Keratinocyte (primary cell): ENCODE measurements at regions not wholly inside any gene's neighbourhood (a gene's known extent, or its start where the extent isn't known, plus 50 kb on each side); places are given as distances from the start of the nearest gene placed in this dataset.

Experiments used
- DNase-seq: peaks from one replicate; pipeline ENCODE4 v3.0.0-alpha.2; 2011; ENCODE audit warnings: low read depth, missing footprints, low spot score
- FAIRE-seq: peaks from 2 replicates; lab custom pipeline; 2011; peaks lifted over from hg19 to GRCh38; lab: Jason Lieb, UNC
- H2AFZ ChIP-seq: 2 replicates; pipeline ENCODE4 v1.6.0; 2012; ENCODE audit warnings: low read length, control low read depth, inconsistent platforms; ENCODE audit not compliant: control insufficient read depth
- H3K27ac ChIP-seq: 2 replicates; pipeline ENCODE4 v1.5.1; 2011; ENCODE audit warnings: low read length; ENCODE audit not compliant: control insufficient read depth, insufficient read depth
- H3K27me3 ChIP-seq: 3 replicates; pipeline ENCODE4 v1.6.0; 2011; ENCODE audit warnings: low read length; ENCODE audit not compliant: control insufficient read depth, insufficient read depth; ENCODE audit errors: extremely low read depth
- H3K36me3 ChIP-seq, 2 experiments: 2 replicates in 1 of 2; 3 replicates in 1 of 2; pipeline ENCODE4 v1.5.1; 2011; ENCODE audit warnings: low read length in 2 of 2, mild to moderate bottlenecking in 1 of 2; ENCODE audit not compliant: control insufficient read depth in 2 of 2, insufficient read depth in 2 of 2; ENCODE audit errors: extremely low read depth in 1 of 2
- H3K4me1 ChIP-seq: 3 replicates; pipeline ENCODE4 v1.5.1; 2011; ENCODE audit warnings: low read length; ENCODE audit not compliant: control insufficient read depth, insufficient read depth; ENCODE audit errors: extremely low read depth
- H3K4me2 ChIP-seq: 3 replicates; pipeline ENCODE4 v1.6.0; 2011; ENCODE audit warnings: low read depth, low read length; ENCODE audit not compliant: control insufficient read depth, insufficient read depth; ENCODE audit errors: extremely low read depth
- H3K4me3 ChIP-seq, 3 experiments: fragments of 200-600 bp in 1 of 3; sonication (generic) in 1 of 3; 2 replicates in 2 of 3; 3 replicates in 1 of 3; pipeline ENCODE4 v1.5.1; 2011 to 2016; ENCODE audit warnings: low read length in 3 of 3, mild to moderate bottlenecking in 3 of 3, control low read depth in 2 of 3, inconsistent platforms in 1 of 3, low read depth in 1 of 3, mixed read lengths in 1 of 3, mixed run types in 1 of 3, moderate library complexity in 1 of 3; ENCODE audit not compliant: control insufficient read depth in 2 of 3, insufficient read depth in 2 of 3; ENCODE audit errors: extremely low read depth in 1 of 3
- H3K79me2 ChIP-seq: 2 replicates; pipeline ENCODE4 v1.6.0; 2012; ENCODE audit warnings: low read length; ENCODE audit not compliant: control insufficient read depth, insufficient read depth
- H3K9ac ChIP-seq: 3 replicates; pipeline ENCODE4 v1.6.0; 2011; ENCODE audit warnings: low read length; ENCODE audit not compliant: control insufficient read depth, insufficient read depth; ENCODE audit errors: extremely low read depth
- H3K9me1 ChIP-seq: 3 replicates; pipeline ENCODE4 v1.6.0; 2011; ENCODE audit warnings: low read length; ENCODE audit not compliant: control insufficient read depth, insufficient read depth; ENCODE audit errors: extremely low read depth
- H3K9me3 ChIP-seq: 2 replicates; pipeline ENCODE4 v1.5.1; 2012; ENCODE audit warnings: low read depth, low read length; ENCODE audit not compliant: control insufficient read depth
- H4K20me1 ChIP-seq: 3 replicates; pipeline ENCODE4 v1.6.0; 2011; ENCODE audit warnings: low read length; ENCODE audit not compliant: control insufficient read depth, insufficient read depth; ENCODE audit errors: extremely low read depth
- EZH2 ChIP-seq: IDR thresholded peaks from one replicate; pipeline ENCODE4 v1.6.1; 2012; ENCODE audit warnings: inconsistent platforms, mild to moderate bottlenecking, low read length, moderate library complexity
- dilution Hi-C: fragments of 300-500 bp; cut with MboI; formaldehyde crosslinking; loops from one replicate; pipeline ENCODE4 v1.7.0; 2020; ENCODE audit warnings: low sequenced_read_pairs; ENCODE audit not compliant: extremely low pct_ligation_motif_present
- TF ChIP-seq, protein P1 (sequence below), 3 experiments: IDR thresholded peaks in 1 of 3; conservative IDR thresholded peaks in 1 of 3; optimal IDR thresholded peaks in 1 of 3; 2 replicates in 2 of 3; 3 replicates in 1 of 3; pipeline versions ENCODE3 to v1.5.1; 2011; ENCODE audit warnings: low read length in 3 of 3, mild to moderate bottlenecking in 3 of 3, moderate library complexity in 2 of 3, control low read depth in 1 of 3, inconsistent platforms in 1 of 3; ENCODE audit not compliant: insufficient read depth in 2 of 3; ENCODE audit errors: extremely low read depth in 1 of 3

DNA sequence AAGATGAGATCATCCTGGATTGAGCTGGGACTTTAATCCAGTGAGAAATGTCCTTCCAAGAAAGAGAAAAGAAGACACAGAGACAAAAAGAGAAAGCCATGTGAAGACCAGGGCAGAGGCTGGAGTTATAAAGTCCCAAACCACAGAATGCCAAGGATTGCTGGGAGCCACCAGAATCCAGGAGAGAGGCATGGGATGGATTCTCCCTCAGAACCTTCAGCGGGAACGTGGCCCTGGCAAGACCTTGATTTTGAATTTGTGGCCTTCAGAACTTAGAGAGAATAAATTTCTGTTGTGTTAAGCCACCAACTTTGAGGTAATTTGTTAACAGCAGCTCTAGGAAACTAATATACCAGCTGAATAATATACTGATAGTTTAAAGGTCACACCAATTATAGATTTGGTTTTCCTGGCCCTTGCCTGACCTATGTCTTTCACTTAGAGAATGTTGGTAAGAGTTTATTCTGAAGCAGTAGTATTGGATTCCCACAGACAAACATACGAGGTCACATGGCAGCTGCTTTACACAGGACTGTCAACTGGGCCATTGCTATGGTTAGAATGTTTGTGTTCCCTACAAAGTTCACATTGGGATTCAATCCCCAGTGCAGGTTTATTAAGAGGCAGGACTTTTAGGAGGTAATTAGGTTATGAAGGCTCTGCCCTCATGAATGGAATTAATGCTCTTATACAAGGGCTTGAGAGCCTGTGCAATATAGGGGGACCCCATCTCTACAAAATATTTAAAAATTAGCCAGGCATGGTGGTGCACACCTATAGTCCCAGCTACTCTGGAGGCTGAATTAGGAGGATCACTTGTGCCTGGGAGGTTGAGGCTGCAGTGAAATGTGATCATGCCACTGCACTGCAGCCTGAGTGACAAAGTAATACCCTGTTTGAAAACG is 156.5 kb upstream of the EEA1 start:
- no peak overlapping the region for H2AFZ ChIP-seq
- TF ChIP-seq, protein P1, sequence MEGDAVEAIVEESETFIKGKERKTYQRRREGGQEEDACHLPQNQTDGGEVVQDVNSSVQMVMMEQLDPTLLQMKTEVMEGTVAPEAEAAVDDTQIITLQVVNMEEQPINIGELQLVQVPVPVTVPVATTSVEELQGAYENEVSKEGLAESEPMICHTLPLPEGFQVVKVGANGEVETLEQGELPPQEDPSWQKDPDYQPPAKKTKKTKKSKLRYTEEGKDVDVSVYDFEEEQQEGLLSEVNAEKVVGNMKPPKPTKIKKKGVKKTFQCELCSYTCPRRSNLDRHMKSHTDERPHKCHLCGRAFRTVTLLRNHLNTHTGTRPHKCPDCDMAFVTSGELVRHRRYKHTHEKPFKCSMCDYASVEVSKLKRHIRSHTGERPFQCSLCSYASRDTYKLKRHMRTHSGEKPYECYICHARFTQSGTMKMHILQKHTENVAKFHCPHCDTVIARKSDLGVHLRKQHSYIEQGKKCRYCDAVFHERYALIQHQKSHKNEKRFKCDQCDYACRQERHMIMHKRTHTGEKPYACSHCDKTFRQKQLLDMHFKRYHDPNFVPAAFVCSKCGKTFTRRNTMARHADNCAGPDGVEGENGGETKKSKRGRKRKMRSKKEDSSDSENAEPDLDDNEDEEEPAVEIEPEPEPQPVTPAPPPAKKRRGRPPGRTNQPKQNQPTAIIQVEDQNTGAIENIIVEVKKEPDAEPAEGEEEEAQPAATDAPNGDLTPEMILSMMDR (optimal IDR thresholded peaks at IDR 0.05 in 1 of 3, IDR thresholded peaks at IDR 0.05 in 1 of 3, conservative IDR thresholded peaks at IDR 0.05 in 1 of 3; ENCODE audit: extremely low read depth in 1 of 3, insufficient read depth in 2 of 3, low read length in 3 of 3): no peak
- no peak for TF ChIP-seq EZH2
- FAIRE-seq (no peak), DNase-seq (no peak)
- H3K79me2 ChIP-seq: no peaks in the 10 kb centered on the region
- H3K9me3 ChIP-seq: no peaks in the 10 kb centered on the region
- H3K4me2 ChIP-seq: no peak overlapping the region
- no peaks in the 10 kb centered on the region for H3K36me3 ChIP-seq
- H3K4me3 ChIP-seq: no peak overlapping the region
- H3K27me3 ChIP-seq: no peaks in the 10 kb centered on the region
- peaks cover 35% of the 10 kb centered on the region for H3K4me1 ChIP-seq
- dilution Hi-C loops: no loop called here
- H4K20me1 ChIP-seq: no peaks in the 10 kb centered on the region
- H3K9me1 ChIP-seq: no peaks in the 10 kb centered on the region
- no peak overlapping the region for H3K9ac ChIP-seq
- no peak overlapping the region for H3K27ac ChIP-seq

- Histone ChIP-seq H3K9me1 (no peaks in the 10 kb centered on the region), H3K79me2 (no peaks in the 10 kb centered on the region), H3K4me3 (no peak overlapping the region), H3K4me2 (no peak overlapping the region), H3K9me3 (no peaks in the 10 kb centered on the region), H3K9ac (no peak overlapping the region), H2AFZ (no peak overlapping the region), H3K36me3 (no peaks in the 10 kb centered on the region), H3K27me3 (no peaks in the 10 kb centered on the region), H3K4me1 (peaks cover 35% of the 10 kb centered on the region), H3K27ac (no peak overlapping the region), H4K20me1 (no peaks in the 10 kb centered on the region)
- dilution Hi-C loops: no loop called here
- DNase-seq: no peak
- FAIRE-seq: no peak
- TF ChIP-seq EZH2: no peak
- TF ChIP-seq, protein P1 (optimal IDR thresholded peaks at IDR 0.05 in 1 of 3, IDR thresholded peaks at IDR 0.05 in 1 of 3, conservative IDR thresholded peaks at IDR 0.05 in 1 of 3; ENCODE audit: extremely low read depth in 1 of 3, insufficient read depth in 2 of 3, low read length in 3 of 3): no peak
These were observed 157.2 kb upstream of the EEA1 start for GRCh38 chr12:93086288-93086727.
